HG03442 (cell line): ENCODE measurements at regions not wholly inside any gene's neighbourhood (a gene's known extent, or its start where the extent isn't known, plus 50 kb on each side); places are given as distances from the start of the nearest gene placed in this dataset.
A peak's percentile ranks its signal among the peaks of the same experiment; 100 is the strongest.
"Not testable (repeated sequence)": the region's sequence is repeated elsewhere in the genome, so short reads cannot be mapped to it uniquely, and the experiment has no call there.

ENCODE experiments used
- ATAC-seq: cut with Tn5 transposase; IDR thresholded peaks from one replicate; pipeline ENCODE4 v1.9.1; 2021; ENCODE audit warnings: mild to moderate bottlenecking, moderate library complexity; ENCODE audit not compliant: unreplicated experiment

DNA sequence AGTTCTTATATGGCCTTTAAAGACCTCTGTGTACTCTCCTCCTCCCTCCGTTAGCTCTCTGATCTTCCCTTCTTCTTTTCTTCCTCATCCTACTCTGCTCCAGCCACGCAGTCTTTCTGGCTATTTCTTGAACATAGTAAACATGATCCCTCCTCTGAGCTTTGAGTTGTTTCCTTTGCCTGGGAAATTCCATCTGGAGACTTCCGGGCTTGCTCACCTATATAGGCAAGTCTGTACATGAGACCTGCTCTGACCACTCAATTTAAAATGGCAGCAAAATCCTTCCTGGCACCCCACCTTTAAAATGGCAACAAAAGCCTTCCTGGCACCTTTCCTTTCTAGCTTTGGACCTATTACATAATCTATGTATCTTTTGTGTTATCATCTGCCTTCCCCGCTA, 517.6 kb downstream of the TTLL7 start:
- ATAC-seq, result not testable (repeated sequence)

DNA sequence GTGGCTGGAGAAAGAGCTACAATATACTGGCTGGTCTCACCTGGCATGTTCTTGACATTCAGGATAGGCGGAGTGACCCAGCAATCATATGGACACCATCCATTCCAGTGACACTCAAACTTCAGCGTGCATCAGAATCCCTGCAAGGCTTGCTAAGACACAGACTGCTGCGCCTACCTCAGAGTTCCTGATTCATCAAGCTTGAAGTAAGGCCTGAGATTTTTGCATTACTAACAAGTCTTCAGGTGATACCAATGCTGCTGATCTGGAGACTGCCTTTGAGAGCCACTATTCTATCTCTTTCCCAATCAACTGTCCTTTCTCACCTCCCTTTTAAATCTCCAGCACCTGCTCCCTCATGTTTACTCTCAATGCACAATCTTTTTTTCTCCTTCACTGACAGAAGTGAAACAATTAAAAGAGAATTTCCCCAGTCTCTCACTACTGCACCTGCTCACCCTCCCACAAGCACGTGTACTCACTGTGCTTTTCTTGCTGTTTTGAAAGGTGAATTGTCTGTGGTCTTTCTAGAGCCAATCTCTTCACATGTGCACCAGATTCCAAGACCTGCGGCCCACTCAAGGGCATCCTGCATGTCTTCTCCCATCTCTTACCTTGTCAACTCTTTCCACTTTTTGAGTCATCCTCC, 519.2 kb downstream of the TTLL7 start:
- ATAC-seq, result peak; percentile 59

DNA sequence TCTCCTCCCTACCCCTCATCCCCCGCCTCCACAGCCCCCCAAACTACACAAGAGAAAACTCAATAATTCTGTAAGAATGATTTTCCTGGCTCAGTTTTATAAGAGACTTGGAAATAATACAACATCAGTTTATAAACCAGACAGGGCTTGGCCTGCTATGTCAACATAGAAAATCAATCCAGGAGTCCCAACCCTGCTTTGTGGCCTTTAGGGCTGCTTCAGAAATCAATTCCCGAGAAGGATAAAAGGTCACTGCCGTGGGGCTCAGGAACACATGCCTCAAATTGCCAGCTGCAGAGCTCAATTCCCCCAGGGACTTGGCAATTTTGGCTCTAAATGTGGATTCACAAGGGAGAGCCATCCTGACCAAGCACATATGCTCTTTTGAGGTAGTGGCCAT, 520.8 kb downstream of the TTLL7 start:
- not testable (repeated sequence) for ATAC-seq

DNA sequence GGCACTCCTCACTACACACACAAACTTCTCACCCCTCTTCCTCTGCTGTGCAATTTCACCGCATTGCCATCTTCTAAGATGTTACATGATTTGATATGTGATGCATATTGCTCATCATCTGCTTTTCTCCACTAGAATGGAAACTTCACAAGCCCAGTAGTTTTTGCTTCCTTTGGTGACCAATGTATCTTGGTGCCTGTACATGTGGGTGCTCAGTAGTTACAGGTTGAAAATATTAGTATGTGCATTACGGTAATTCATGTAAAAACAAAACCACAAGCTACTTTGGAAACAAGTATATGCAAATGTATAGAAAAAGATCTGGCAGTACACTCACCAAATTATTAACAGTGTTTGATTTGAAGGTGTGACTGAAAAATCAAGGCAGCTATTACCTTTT, 522.4 kb downstream of the TTLL7 start:
- peak; percentile 44 for ATAC-seq

DNA sequence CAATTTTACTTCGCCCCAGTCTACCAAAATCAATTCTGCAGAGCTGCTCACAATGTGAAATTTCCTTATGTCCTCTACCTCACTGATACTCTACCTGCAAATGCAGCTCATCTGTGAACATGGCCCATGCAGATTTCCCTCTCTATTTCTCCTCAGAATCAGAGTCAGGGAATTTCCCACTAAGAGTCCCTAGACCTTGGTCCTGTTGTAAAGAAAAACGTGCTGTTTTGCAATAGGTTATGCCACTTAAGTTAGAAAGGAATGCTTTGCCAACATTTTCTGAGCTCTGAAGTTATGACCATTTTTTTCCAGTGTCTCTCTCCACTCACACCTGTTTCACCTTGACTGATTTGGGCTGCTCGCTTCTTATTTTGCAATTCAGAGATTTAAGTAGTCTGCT, 524.0 kb downstream of the TTLL7 start:
- ATAC-seq, result not testable (repeated sequence)

DNA sequence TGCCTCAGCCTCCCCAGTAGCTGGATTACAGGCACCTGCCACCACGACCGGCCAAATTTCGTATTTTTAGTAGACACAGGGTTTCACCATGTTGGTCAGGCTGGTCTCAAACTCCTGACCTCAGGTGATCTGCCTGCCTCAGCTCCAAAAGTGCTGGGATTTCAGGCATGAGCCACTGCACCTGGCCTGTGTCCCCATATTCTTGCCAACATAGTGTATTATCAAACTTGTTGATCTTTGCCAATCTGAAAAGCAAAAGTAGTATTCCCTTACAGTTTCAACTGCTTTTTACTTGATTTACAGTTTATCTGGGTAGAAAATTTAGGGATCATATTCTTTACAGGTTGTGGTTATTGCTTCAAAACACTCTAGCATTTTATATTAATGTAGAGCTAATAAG, 524.9 kb downstream of the TTLL7 start:
- ATAC-seq, result not testable (repeated sequence)

DNA sequence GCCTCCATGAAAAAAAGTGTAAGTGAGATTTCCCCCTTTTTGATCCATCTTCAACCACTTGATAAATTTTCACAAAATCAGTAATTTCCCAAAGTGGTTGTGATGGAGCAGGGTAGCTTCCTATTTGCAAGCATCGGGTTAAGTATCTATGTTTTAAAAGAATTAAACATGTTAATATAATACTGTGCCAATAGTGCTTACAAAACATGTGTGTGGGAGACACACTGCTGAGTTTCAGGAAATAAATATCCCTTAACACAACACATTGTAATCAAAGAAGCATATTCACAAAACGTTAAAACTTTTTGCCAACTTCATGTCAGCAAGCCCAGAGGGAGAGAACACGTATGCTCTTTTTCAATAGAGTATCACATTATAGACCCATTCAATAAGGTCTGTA, 526.9 kb downstream of the TTLL7 start:
- not testable (repeated sequence) for ATAC-seq

DNA sequence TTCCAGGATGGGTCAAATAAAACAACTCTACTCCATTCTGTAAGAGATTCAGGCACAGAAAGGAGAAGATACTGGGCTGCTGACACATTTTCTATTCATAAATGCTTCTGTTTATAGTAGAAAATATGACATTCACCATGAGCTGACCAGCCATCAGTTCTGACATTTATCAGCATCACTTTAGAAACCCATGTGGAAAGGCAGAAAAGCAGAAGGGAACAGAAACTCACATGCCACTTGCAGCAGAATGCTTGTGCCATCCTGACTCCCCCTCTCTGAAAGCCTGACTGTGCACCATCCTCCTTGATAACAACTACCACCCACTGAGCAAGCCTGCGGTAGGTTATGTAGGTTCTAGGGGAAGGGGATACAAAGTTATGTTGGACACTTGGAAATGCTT, 527.7 kb downstream of the TTLL7 start:
- ATAC-seq, result peak; percentile 53

DNA sequence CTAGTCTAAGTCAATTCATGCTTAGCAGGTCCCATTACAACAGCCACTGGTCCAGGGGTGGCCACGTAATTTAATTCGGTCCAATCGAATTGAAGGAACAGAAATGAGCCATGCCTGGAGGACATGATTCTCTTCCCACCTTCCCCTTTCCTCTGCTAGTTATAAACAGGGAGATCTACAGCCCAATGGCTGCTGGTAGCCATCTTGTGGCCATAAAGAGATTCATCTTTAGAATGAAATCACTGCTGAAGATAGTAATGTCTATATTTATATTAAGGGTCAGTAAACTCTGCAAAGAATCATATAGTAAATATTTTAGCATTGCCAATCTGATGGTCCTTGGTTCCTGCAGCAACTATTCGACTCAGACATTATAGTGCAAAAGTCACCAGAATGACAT, 530.6 kb downstream of the TTLL7 start:
- ATAC-seq, result not testable (repeated sequence)

DNA sequence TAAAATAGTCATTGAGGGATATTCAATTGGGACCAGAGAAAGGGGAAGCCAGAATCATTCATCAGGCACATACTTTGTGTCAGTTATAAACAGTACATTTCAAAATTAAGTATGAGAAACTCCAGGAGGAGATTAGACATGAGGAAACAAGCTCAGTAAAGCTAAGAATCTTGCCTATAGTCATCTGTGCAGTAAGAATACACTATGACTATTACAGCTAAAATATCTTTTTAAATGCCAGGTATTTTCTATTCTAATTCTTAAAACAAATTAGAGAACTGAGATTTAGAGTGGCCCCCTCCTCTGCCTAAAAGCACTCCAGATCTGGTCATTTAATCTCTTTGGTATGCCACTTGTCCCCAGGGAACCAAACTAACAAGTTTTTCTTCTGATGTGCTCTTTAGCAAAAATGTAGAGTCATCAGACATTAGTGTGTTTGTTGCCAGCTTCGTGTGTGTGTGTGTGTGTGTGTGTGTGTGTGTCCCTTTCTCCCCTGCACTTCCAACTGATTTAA, 541.1 kb downstream of the TTLL7 start:
- peak; percentile 41 for ATAC-seq

DNA sequence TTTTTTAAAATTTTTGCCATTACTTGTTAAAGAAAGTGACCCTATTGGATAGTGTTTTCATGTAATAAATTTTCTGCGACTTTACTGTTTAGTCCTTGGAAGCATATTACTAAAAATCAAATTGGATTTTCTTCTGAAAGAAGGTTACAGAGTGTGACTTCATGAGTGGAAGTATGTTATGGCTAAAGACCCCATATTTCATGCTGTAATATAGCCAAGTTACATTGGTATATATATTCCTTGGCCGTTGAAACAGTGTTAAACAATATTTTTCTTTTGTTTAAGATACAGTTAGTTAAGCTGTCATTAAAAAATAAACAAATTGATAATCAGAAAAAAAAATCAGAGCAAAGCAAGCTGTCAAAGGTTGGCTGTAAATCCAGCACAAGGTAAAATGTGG, 541.7 kb downstream of the TTLL7 start:
- not testable (repeated sequence) for ATAC-seq

DNA sequence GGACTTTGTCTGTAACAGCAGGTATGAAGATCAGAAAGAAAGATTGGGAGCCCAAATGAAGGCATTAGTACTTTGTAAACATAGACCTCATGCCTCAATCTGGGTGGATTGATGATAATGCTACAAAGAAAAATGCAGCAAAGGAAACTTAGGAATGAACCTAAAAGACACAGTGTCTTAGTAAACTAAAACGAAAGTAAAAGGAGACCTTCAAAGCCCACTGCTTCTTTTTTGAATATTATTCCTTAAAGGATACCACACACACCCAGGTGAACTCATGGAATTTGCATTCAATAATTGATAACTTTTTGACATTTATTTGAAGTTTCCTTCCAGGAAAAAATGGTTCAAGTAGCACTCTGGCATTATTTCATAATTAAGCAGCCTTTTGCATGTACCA, 543.2 kb downstream of the TTLL7 start:
- not testable (repeated sequence) for ATAC-seq

DNA sequence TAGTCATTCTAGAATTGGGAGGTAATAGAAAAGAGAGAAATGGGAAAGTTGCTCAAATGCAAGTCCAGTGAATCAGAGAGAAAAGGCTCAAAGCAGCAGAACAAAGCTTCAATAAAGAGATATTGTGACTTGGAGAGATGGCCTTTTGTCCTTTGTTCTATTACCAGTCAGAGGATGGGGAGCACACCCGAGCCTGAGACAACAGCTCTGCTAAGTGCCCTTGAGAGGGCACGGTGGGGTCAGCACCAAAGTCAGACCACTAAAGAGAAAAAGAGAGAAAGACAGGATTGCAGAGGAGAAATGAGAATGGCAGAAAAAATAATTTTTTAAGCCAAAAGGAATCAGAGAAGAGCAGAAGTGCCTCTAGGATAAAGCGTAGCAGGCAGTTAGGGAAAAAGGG, 553.1 kb downstream of the TTLL7 start:
- ATAC-seq, result not testable (repeated sequence)

DNA sequence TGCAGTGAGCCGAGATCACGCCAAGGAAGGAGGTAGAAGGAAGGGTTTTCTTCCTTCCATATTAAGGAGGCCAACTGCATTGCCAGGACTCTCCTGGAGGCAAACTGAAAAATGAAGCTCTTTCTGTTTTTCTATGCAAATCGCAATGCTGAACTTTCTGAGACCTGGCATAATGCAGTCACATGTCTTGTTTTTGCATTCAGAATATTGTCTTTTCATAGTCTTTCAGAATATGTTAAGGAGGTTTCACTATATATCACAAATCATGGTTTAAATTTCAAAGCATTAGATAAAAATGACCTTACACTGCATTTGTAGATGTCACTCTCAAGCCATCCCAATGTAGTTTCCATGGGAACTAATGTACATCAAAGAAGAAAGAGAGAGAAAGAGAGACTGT, 556.5 kb downstream of the TTLL7 start:
- ATAC-seq, result not testable (repeated sequence)

DNA sequence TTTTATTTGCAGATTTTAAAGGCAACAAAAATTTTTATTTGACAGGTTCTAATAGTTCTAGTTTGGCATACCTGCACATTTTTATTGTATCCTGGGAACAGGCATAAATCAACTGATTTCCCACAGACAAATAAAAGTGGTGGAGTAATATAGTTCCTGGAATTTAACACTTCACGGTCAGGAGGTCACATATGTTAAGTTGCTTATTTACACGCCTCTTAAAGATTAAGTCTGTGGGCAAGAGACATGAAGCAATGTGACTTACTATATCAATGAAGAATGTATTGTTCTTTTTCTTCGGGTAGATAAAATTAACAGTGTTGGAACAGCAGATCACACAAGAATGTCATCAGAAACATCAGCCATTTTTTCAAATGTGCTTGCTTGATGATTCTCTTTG, 558.3 kb downstream of the TTLL7 start:
- ATAC-seq, result not testable (repeated sequence)

DNA sequence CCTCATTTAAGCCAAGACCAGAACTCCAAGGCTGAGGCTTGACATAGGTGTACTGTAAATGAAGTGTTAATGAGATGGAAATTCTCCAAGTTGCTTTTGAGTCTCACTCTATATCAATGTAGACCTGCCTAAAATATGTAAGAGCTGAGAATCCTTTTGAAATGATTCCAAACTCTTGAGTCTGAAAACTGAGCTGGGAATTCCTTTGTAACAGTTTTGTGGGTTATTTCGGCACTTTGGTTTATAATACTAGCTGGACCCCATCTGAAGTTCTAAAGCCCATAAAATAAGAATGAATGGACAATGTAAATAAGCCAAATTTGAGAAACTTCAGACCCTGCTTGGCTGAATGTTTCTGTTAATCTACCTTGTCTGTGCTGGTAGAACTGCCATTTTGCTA, 558.9 kb downstream of the TTLL7 start:
- ATAC-seq, result not testable (repeated sequence)

DNA sequence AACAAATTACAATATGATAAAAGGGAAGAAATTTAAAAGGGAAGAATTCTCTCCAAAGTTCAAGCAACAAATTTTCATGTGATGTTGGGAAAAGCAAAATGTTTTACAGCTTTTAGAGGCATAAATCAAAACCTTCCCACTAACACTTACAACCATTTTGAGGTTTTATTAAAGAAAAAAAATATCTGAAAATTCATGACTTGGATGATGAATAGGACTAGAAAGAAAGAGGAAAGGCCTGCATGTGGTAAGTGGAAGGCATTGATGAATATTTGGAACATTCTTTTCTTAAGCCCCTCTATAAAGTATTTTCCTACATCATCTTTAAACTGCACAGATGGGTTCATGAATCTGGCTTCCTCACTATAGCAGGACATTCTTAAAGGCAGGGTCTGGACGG, 560.6 kb downstream of the TTLL7 start:
- not testable (repeated sequence) for ATAC-seq

DNA sequence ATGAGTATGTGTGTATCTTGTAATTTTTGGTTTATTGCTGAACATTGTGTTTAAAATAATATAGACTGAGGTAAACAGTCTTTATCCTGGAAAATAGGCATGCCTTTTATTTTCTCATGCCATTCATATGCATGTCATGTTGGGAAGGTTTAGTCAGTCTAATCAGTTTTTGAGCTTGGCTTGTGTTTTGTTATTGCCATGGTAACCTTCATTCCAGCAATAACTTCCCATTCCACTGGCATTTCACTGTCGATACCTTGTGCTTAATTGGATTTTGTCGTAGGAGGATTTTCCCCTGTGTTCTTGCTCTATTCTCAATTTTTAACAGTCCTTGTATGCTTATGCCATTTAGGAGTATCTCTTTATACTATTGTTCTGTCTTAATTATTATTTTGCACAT, 563.6 kb downstream of the TTLL7 start:
- ATAC-seq, result not testable (repeated sequence)

DNA sequence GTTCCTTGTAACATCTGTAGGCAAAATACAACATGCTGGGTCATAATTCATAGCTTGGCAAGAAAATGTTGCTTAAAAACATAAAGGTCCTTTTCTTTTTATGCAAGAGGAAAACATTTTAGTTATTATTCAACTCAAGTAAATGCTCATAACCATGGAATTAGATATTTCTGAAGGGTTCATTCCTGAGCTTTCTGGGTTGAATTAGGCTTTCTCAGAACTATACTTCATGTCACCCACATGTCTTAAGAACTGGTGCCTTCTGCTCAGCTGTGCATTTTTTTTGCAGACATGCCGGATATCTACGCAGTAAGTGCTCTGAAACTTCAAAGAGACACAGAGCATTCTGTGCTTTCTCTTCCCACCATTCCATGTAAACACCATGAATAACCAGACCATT, 571.4 kb downstream of the TTLL7 start:
- not testable (repeated sequence) for ATAC-seq

DNA sequence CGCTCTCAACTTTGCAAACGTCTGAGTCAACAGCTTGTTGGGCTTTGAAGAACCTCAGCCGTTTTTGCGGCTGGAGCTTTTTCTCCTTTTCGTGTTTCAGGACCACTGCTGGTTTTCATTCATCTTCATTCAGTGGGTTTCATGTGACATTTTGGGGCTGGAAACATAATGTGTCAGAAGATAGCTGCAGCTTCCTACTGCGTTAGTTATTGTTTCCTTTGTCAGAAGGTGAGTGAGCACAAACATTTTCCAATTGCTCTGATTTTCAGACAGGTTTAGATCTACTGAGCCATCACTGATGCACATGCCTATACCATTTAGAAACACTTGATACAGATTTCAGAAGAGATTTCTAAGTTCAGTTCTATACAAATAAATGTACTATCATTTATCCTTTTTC, 575.5 kb downstream of the TTLL7 start:
- ATAC-seq, result not testable (repeated sequence)

DNA sequence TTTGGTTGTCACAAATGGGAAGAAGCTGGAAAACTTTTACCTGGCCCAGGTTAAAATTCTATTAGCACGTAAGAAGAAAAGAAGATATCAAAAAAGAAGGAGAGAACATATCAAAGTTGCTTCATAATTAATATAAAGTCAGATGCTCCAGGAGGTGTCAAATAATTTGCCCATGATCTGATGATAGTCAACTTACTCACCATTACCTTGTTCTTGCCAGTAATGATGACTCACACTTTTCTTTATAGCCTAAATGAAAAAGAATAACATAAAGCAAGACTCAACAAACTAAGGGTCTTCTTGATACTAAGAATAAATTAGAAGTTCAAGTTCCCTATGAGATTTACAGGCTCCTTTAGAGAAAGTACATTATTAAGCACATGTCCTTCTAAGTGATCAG, 580.4 kb downstream of the TTLL7 start:
- ATAC-seq, result no peak

DNA sequence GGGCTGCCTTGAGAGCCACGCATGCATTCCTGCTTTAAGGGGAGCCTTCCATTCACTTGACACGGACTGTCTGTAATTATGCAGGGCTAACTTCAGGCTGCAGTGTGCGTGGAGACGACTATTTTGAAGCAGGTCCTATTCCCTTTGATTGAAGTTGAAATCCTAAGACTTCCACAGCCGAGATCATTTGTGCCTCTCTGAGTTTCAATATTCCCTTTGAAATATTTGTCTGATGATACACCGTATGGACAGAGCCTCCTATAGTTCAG, 585.2 kb downstream of the TTLL7 start:
- not testable (repeated sequence) for ATAC-seq

DNA sequence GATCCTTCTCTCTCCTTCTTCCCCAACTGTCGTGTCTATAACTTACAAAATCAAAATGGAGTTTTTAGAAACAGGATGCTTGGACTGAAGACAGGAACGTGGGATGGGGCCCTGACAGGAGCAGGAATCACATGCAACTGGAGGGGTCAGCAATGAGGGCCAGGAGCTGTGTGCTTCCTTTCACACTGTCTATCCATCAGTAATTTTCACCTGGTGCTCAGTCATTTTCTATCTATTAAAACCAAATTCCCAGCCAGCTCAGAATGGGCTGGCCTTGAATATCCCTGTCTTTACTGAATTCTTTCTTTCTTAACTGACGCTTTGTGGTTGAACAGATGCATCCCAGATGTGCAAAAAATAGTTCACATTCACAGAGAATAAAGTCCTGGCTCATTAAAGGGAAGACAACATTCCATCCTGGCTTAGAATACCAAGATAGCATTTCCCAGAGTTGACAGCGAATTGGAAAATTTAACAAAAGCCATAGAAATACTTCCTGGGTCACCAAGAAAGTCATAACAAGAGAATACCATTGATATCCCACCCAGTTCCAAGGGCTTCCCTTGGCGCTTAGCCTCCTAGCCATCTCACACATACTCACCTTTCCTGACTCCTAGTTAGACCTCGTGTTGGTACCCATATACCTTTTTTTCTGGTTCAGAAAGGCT, 588.1 kb downstream of the TTLL7 start:
- not testable (repeated sequence) for ATAC-seq
